NT2/D1 (cell line): ENCODE measurements at regions not wholly inside any gene's neighbourhood (a gene's known extent, or its start where the extent isn't known, plus 50 kb on each side); places are given as distances from the start of the nearest gene placed in this dataset.

Experiments used
- SUZ12 ChIP-seq: IDR thresholded peaks from 2 replicates; pipeline ENCODE4 v1.6.1; 2011; ENCODE audit not compliant: insufficient read length, insufficient read depth; ENCODE audit errors: extremely low read depth
- YY1 ChIP-seq: IDR thresholded peaks from 2 replicates; pipeline ENCODE4 v1.6.1; 2011; ENCODE audit not compliant: insufficient read length, insufficient read depth
- ZNF274 ChIP-seq: IDR thresholded peaks from 2 replicates; pipeline ENCODE4 v1.6.1; 2011; ENCODE audit warnings: mild to moderate bottlenecking, low read depth, low read length

- TF ChIP-seq YY1 (no peak), ZNF274 (no peak), SUZ12 (no peak)
Measured at GRCh38 chr2:14952400-14952963, 320.0 kb downstream of the LRATD1 start.
